IPS DF 6.9 (cell line): ENCODE measurements at regions not wholly inside any gene's neighbourhood (a gene's known extent, or its start where the extent isn't known, plus 50 kb on each side); places are given as distances from the start of the nearest gene placed in this dataset.

Experiments used
- DNase-seq: peaks from one replicate; pipeline ENCODE4 v3.0.0-alpha.2; 2013; ENCODE audit warnings: low read depth, low spot score
- H3K27ac ChIP-seq: one replicate; pipeline ENCODE4 v1.5.1; 2013; ENCODE audit warnings: low read length, control low read depth
- H3K27me3 ChIP-seq: 2 replicates; pipeline ENCODE4 v1.6.1; 2013; ENCODE audit warnings: mild to moderate bottlenecking, low read length; ENCODE audit not compliant: control insufficient read depth, insufficient read depth
- H3K36me3 ChIP-seq: 2 replicates; pipeline ENCODE4 v1.6.1; 2013; ENCODE audit warnings: low read length; ENCODE audit not compliant: control insufficient read depth, insufficient read depth
- H3K4me1 ChIP-seq: 2 replicates; pipeline ENCODE4 v1.6.1; 2013; ENCODE audit warnings: low read length; ENCODE audit not compliant: control insufficient read depth, insufficient read depth
- H3K4me3 ChIP-seq: 2 replicates; pipeline ENCODE4 v1.5.1; 2013; ENCODE audit warnings: mild to moderate bottlenecking, low read length
- H3K9me3 ChIP-seq: 2 replicates; pipeline ENCODE4 v1.6.1; 2013; ENCODE audit warnings: low read length, inconsistent platforms; ENCODE audit not compliant: control insufficient read depth, insufficient read depth
- whole genome bisulfite sequencing: extraction: QIAGEN DNeasy Blood & Tissue Kit; methylation state at CpG from one replicate; pipeline ENCODE4 v1.1.7; 2013; ENCODE audit warnings: mixed read lengths, missing lambda C conversion rate; ENCODE audit not compliant: insufficient read length, insufficient coverage; 5-methylcytosine and 5-hydroxymethylcytosine counted together

DNA sequence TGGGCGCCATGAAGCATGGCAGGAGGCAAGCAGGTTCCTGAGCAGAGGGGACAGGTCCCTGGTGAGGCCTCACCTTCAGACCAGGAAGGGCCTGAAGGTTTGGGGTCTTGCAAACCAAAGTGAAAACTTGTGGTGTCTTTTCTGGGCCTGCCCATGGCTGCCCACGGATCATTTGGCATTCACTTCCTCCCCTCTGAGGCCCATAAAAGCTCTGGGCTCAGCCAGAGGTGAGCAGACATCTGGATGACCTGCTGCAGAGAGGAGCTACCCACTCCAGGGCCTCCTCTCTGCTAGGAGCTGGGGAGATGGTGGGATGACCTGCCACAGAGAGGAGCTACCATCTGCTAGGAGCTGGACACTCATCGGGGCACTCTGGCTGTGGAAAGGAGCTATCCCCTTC lies 112.9 kb upstream of the TMEM18 start:
- no peaks in the 10 kb centered on the region for H3K36me3 ChIP-seq
- WGBS, result no CpG with 5 or more reads among the region's 3 CpGs
- DNase-seq, result no peak
- H3K4me3 ChIP-seq, result no peak overlapping the region
- H3K4me1 ChIP-seq, result peaks cover 4% of the 10 kb centered on the region; the same call in 1 of the 2 replicates
- H3K27me3 ChIP-seq, result no peaks in the 10 kb centered on the region
- no peaks in the 10 kb centered on the region for H3K9me3 ChIP-seq
- H3K27ac ChIP-seq, result no peak overlapping the region

DNA sequence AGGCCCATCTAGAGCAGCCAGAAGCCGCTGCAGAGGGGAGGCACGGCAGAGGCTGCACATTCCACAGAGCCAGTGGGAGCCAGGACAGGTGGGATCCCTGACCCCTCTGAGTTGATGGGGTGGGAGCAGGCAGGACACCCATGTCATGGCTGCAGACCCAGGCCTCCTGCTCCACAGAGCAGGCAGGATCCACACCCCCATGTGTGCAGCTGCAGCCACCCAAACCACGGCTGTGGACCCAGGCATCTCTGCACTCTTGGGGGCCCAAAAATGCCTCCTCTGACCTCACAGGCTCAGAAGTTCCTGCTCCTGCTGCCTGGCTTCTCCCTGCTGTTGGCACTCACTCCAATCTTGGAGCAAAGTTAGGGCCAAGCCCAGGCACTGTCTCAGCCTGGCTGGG lies 112.3 kb upstream of the TMEM18 start:
- WGBS, result no CpG with 5 or more reads among the region's 3 CpGs
- no peak for DNase-seq
- H3K9me3 ChIP-seq, result no peaks in the 10 kb centered on the region
- H3K4me3 ChIP-seq, result no peak overlapping the region
- H3K27ac ChIP-seq, result no peak overlapping the region
- no peaks in the 10 kb centered on the region for H3K36me3 ChIP-seq
- H3K27me3 ChIP-seq, result no peaks in the 10 kb centered on the region
- peaks cover 2% of the 10 kb centered on the region; the same call in 1 of the 2 replicates for H3K4me1 ChIP-seq

DNA sequence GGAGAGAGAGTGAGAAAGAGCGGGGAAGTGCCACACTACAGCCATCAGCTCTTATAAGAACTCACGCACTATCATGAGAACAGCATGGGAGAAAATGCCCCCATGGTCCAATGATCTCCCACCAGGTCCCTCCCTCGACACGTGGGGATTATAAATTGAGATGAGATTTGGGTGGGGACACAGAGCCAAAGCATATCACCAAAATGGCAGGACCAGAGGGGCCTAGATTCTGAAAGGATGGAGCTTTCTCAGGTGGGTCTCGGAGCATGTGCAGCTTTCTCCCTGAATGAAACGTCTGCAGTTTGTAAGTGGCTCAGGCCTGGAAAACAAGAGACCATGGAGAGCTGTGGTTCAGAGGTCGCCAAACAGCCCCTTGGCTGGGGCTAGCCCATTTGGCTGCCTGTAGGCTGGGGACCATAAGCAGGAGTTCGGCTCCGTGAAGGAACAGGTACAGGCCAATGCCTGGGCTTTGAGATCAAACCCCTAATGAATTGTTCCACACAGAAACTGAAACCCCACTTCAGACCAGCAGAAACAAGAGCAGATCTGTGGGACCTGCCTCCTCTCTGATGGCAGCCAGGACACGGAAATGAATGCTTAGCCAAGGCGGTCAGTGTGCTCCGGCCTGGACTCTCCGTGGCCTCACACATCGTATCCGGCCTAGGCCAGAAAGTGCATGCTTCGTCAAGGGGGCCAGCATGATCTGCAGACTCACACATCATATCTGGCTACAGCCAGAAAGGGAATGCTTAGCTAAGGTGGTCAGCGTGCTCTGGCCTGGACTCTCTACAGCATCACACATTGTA lies 111.2 kb upstream of the TMEM18 start:
- WGBS, result no CpG with 5 or more reads among the region's 17 CpGs
- H3K9me3 ChIP-seq, result no peaks in the 10 kb centered on the region

DNA sequence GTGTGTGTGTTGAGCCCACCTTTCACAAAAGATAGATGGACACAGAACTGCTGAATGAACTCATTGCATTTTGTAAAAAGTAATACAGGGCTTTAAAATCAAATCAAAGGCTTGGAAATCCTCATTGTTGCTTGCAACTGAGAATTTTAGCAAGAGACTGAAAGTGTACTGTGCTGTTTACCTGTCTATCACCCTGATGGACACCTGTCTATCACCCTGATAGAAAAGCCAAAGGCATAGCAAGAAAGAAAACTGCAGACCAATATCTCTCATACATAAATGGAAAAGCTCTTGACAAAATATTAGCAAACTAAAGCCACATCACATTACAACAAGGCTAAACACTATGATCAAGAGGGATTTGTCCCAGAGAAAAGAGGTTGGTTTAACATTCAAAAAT lies 107.5 kb upstream of the TMEM18 start:
- no peaks in the 10 kb centered on the region for H3K27me3 ChIP-seq
- H3K27ac ChIP-seq, result no peak overlapping the region
- no peak overlapping the region for H3K4me3 ChIP-seq
- no peaks in the 10 kb centered on the region; the same call in 1 of the 2 replicates for H3K9me3 ChIP-seq
- H3K36me3 ChIP-seq, result no peaks in the 10 kb centered on the region
- no peak for DNase-seq
- 0 out of 2 replicates have a peak, but pooled peaks cover 1% of the 10 kb centered on the region for H3K4me1 ChIP-seq

More for the DNA sequence above, 111.2 kb upstream of the TMEM18 start:
- Histone ChIP-seq H3K27ac (no peak overlapping the region), H3K36me3 (no peaks in the 10 kb centered on the region), H3K27me3 (no peaks in the 10 kb centered on the region), H3K4me3 (no peak overlapping the region), H3K4me1 (no peaks in the 10 kb centered on the region)
- DNase-seq, result no peak

DNA sequence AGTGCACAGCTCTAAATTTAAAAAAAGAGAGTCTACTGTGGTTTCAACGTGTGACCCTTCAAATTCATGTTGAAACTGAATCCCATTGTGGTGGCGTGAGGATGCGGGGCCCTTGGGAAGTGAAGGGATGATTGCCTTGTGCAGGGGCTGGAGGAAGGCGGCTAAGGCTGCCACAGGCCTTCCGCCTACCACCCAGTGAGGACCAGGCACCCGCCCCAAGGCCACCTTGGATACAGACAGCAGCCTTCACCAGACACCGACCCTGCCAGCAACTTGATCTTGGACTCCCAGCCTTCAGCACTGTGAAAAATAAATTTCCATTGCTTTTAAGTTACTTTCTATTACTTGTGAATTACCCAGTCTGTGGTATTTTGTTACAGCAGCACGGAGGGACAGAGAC lies 103.4 kb upstream of the TMEM18 start:
- Histone ChIP-seq H3K9me3 (no peaks in the 10 kb centered on the region; the same call in 1 of the 2 replicates), H3K27ac (no peak overlapping the region), H3K27me3 (no peaks in the 10 kb centered on the region), H3K36me3 (no peaks in the 10 kb centered on the region), H3K4me3 (no peak overlapping the region), H3K4me1 (peaks cover 5% of the 10 kb centered on the region; the same call in 1 of the 2 replicates)
- DNase-seq, result no peak
- no CpG with 5 or more reads among the region's 8 CpGs for WGBS

DNA sequence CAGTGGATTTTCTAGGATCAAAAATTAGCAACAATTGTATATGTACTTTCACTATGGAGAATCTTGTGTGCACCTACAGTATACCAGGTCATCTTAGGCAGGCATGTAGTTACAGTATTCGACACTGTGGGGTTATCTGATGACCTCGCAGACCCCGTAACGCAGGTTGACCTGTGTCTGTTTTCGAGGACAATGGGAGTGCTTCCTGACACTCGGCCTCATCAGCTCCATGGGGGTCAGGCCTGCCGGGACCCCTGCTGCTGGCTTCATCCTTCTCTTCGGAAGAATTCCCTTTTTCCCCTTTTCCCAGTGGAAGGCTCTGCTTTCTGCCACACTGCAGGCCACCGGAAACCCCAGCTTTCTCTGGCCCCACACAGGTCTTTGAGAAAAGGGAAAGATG lies 102.8 kb upstream of the TMEM18 start:
- Histone ChIP-seq H3K4me3 (no peak overlapping the region), H3K36me3 (no peaks in the 10 kb centered on the region), H3K4me1 (peaks cover 5% of the 10 kb centered on the region; the same call in 1 of the 2 replicates), H3K9me3 (no peaks in the 10 kb centered on the region; the same call in 1 of the 2 replicates), H3K27ac (no peak overlapping the region), H3K27me3 (no peaks in the 10 kb centered on the region)
- WGBS, result no CpG with 5 or more reads among the region's 9 CpGs
- no peak for DNase-seq

DNA sequence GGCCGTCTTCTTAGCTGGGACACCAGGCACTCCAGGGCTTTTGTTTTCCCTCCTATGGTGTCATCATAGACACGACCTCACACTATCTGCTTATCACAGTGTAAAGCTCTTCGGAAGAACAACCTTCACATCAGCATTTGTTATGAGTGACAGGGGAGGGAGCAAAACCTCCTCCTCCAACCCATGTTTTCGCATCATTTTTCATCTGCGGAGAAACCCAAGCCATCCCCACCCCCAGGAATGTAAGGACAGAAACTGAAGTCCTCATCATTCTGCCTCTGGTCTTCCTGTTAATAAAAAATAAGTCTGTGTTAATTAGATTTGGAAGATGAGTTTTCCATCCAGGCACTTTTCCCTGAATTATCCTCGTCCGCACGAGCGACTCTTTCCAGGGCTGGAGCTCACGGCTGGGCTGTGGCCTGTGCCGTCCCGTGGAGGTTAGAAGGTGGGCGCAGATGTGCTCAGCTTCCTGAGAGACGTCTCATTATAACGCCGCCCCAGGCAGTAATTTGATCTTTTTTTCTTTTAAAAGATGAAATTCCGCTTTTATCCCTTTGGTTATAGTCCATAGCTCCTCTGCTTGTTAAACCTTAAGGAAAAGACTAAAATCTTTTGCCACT lies 101.6 kb upstream of the TMEM18 start:
- Histone ChIP-seq H3K9me3 (no peaks in the 10 kb centered on the region; the same call in 1 of the 2 replicates), H3K4me3 (no peak overlapping the region; the same call in 1 of the 2 replicates), H3K36me3 (no peaks in the 10 kb centered on the region), H3K27ac (no peak overlapping the region), H3K4me1 (peaks cover 8% of the 10 kb centered on the region; the same call in 1 of the 2 replicates), H3K27me3 (no peaks in the 10 kb centered on the region)
- no CpG with 5 or more reads among the region's 17 CpGs for WGBS
- DNase-seq, result no peak

DNA sequence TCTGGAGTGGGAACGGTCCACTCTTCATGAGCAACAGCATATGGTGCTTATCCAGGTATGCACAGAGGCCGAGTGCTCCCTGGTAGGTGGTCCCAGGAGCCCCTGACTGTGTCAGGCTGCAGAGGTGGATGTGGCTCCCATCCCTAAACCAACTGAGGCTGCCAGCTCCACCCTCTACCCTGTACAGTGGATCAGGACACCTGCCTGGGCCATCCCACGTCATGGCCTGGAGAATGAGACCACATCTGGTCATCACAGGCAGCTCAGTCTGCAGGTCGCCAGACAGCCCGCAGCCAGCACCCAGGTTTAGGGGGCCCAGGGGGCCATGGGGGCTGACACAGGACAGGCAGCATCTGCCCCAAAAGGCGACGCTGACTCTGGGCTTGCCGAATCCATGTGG lies 100.3 kb upstream of the TMEM18 start:
- WGBS, result no CpG with 5 or more reads among the region's 8 CpGs
- DNase-seq, result no peak
- peaks cover 9% of the 10 kb centered on the region; the same call in 1 of the 2 replicates for H3K4me1 ChIP-seq
- H3K27ac ChIP-seq, result no peak overlapping the region
- no peaks in the 10 kb centered on the region; the same call in 1 of the 2 replicates for H3K9me3 ChIP-seq
- H3K36me3 ChIP-seq, result no peaks in the 10 kb centered on the region; the same call in 1 of the 2 replicates
- H3K4me3 ChIP-seq, result no peak overlapping the region
- no peaks in the 10 kb centered on the region for H3K27me3 ChIP-seq

DNA sequence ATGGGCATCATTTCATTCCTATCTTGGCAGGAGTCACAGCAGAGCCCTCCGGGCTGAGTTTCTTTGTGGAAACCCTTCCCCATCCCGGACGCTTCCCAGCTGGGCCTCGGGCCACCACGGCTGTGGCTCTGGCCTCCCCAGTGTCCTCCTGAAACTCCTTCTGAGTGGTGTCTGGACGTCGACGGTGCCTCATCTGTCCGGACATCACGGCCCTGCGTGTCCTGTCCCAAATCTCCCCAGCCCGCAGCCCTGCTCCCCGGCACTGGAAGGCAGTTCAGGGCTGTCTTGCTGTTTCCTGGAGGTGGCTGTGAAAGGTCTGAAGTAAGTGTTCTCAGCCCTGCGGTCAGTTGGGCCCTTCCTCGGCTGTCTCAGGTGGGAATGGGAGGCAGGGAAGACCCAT lies 99.8 kb upstream of the TMEM18 start:
- Histone ChIP-seq H3K9me3 (no peaks in the 10 kb centered on the region; the same call in 1 of the 2 replicates), H3K27ac (no peak overlapping the region), H3K36me3 (no peaks in the 10 kb centered on the region; the same call in 1 of the 2 replicates), H3K4me1 (peaks cover 9% of the 10 kb centered on the region; the same call in 1 of the 2 replicates), H3K4me3 (no peak overlapping the region), H3K27me3 (no peaks in the 10 kb centered on the region)
- WGBS, result no CpG with 5 or more reads among the region's 15 CpGs
- no peak for DNase-seq

DNA sequence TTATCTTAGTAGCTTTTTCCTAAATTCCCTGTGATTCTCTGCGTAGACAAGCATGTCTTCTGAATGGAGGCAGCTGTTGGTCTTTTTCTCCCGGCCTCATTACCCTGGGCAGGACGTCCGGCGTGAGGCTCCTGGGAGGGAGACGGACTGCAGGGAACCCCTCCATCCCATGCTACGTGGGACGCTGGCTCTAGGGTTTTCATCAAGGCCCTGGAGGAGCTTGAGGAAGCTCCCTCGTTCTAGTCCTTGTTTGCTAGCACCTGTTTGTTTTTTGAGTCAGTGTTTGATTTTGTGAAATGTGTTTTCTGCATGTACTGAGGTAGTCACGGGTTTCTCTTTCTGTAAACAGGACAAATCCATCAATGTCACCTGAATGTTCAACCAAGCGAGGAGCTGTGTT lies 99.3 kb upstream of the TMEM18 start:
- H3K9me3 ChIP-seq, result no peaks in the 10 kb centered on the region; the same call in 1 of the 2 replicates
- H3K4me1 ChIP-seq, result peaks cover 9% of the 10 kb centered on the region; the same call in 1 of the 2 replicates
- H3K27me3 ChIP-seq, result no peaks in the 10 kb centered on the region
- no peak for DNase-seq
- H3K36me3 ChIP-seq, result no peaks in the 10 kb centered on the region; the same call in 1 of the 2 replicates
- no peak overlapping the region for H3K4me3 ChIP-seq
- no peak overlapping the region for H3K27ac ChIP-seq
- WGBS, result no CpG with 5 or more reads among the region's 11 CpGs
